Fibroblast of pulmonary artery (primary cell): ENCODE measurements at regions not wholly inside any gene's neighbourhood (a gene's known extent, or its start where the extent isn't known, plus 50 kb on each side); places are given as distances from the start of the nearest gene placed in this dataset.

Source experiments
- DNase-seq: peaks from one replicate; pipeline ENCODE4 v3.0.0-alpha.2; 2010; ENCODE audit warnings: low read depth
- H3K4me3 ChIP-seq: replicated peaks from 2 replicates; pipeline ENCODE4 v1.5.1; 2011; ENCODE audit warnings: low read depth, mild to moderate bottlenecking, control low read depth, low read length, moderate library complexity
- TF ChIP-seq, protein P1 (sequence below): IDR thresholded peaks from 2 replicates; pipeline ENCODE4 v1.5.1; 2011; ENCODE audit warnings: mild to moderate bottlenecking, control low read depth, low read length, inconsistent platforms; ENCODE audit errors: missing control alignments

DNA sequence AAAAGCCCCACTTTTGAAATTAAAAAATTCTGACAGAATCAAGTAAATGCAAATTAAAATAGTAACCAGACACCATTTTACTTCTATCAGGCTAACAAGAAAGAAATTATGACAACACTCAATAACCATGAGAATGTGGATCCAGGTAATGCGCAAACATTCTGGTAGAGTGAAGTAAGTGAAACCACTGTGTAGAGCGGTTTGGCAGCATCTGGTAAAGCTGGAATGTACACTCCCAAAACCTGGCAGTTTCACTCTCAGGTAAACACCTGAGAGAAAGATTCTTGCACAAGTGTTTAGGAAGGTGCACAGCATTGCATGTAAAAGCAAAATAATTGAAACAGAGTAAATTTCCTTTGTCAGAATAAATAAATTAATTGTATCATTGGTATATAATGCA is 81.8 kb downstream of the TRIML1 start:
- no peak for DNase-seq
- no peak overlapping the region for H3K4me3 ChIP-seq
- TF ChIP-seq, protein P1, sequence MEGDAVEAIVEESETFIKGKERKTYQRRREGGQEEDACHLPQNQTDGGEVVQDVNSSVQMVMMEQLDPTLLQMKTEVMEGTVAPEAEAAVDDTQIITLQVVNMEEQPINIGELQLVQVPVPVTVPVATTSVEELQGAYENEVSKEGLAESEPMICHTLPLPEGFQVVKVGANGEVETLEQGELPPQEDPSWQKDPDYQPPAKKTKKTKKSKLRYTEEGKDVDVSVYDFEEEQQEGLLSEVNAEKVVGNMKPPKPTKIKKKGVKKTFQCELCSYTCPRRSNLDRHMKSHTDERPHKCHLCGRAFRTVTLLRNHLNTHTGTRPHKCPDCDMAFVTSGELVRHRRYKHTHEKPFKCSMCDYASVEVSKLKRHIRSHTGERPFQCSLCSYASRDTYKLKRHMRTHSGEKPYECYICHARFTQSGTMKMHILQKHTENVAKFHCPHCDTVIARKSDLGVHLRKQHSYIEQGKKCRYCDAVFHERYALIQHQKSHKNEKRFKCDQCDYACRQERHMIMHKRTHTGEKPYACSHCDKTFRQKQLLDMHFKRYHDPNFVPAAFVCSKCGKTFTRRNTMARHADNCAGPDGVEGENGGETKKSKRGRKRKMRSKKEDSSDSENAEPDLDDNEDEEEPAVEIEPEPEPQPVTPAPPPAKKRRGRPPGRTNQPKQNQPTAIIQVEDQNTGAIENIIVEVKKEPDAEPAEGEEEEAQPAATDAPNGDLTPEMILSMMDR, result no peak

DNA sequence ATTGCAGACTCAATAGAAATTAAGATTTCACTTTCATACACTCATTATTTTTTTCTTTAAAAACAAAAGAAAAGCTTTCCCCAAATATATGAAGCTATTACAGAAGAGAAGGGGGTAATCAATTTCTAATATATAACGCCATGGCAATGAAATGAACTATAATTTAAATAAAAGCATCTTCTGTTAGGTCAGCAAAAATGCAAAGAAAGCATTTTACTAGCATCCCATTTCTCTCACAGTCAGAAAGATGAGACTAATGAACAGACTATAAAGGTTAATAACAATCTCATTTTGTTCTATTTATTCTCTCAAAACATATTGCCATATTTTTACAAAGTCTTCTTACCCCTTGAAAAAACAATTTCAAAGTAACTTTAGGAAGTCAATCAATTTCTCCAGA is 89.0 kb downstream of the TRIML1 start:
- no peak for DNase-seq
- TF ChIP-seq, protein P1, result no peak
- H3K4me3 ChIP-seq, result no peak overlapping the region

- H3K4me3 ChIP-seq, result no peak overlapping the region
- TF ChIP-seq, protein P1, result no peak
- no peak for DNase-seq
Observed at GRCh38 chr4:188232428-188232827, 93.2 kb downstream of the TRIML1 start.

- TF ChIP-seq, protein P1, result no peak
- H3K4me3 ChIP-seq, result no peak overlapping the region
- DNase-seq, result no peak
Observed at GRCh38 chr4:188242041-188242440, 102.8 kb downstream of the TRIML1 start.

DNA sequence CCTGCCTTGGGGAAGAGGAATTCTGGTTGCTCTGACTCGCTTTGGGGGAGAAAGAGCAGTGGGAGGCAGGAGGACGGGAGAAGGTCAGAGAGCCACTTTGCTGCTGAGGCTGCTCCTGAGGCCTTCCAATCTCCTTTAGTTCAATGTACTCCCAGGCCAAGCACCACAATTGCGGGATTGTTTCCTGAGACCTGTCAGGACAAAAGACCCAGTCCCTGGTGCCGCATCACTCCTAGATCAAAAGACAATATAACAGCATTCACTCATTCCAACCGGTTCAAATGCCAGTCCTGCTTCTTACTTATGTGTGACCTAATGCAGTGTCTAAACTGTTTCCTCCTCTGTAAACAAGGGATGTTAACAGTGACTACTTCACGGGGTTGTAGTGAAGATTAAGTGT is 106.4 kb downstream of the TRIML1 start:
- DNase-seq, result no peak
- TF ChIP-seq, protein P1, result no peak
- no peak overlapping the region for H3K4me3 ChIP-seq

- no peak for DNase-seq
- TF ChIP-seq, protein P1, result no peak
Observed at GRCh38 chr4:188246488-188246887, 107.2 kb downstream of the TRIML1 start.

DNA sequence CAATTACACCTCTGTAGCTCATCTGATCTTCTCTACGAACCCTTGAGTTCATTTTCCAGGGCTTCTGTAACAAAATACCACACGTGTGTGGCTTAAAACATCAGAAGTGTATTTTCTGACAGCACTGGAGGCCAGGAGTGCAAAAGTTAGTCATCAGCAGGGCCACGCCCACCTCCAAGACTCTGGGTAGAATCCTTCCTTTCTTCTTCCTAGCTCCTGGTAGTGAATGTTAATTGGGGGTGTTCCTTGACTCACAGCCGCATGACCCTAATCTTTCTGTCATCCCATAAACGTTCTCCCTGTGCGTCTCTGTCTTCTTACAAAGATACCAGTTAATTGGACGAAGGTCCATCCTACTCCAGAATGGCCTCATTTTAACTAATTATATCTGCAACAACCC is 115.0 kb downstream of the TRIML1 start:
- no peak overlapping the region for H3K4me3 ChIP-seq
- no peak for DNase-seq
- TF ChIP-seq, protein P1, result no peak

More at GRCh38 chr4:188246488-188246887, 107.2 kb downstream of the TRIML1 start:
- H3K4me3 ChIP-seq, result no peak overlapping the region
